ENCODE measurements at regions not wholly inside any gene's neighbourhood (a gene's known extent, or its start where the extent isn't known, plus 50 kb on each side); places are given as distances from the start of the nearest gene placed in this dataset.

- Histone ChIP-seq H3K36me3 (no peaks in the 10 kb centered on the region), H3K4me3 (no peak overlapping the region), H3K27ac (no peak overlapping the region), H3K4me1 (no peaks in the 10 kb centered on the region), H3K9me3 (no peaks in the 10 kb centered on the region), H3K27me3 (peaks cover 0 to 21% (median 0%) of the 10 kb centered on the region in 9 donors)
- TF ChIP-seq POLR2A (IDR thresholded peaks at IDR 0.05), result no peak
- TF ChIP-seq CTCF (IDR thresholded peaks at IDR 0.05), result no peak
- intact Hi-C loops (cut with DNase I), result no loop called here
- WGBS, 4 donors, result 25 to 45% (median 38%) methylated on average over 4 of the region's 4 CpGs
- no peak for ATAC-seq
- no peak for DNase-seq
These were observed 192.7 kb upstream of the MKI67 start for GRCh38 chr10:128318913-128319312.

GRCh38 chr10:128322106-128322505, 195.9 kb upstream of the MKI67 start:
- no peak overlapping the region for H3K27ac ChIP-seq

DNA sequence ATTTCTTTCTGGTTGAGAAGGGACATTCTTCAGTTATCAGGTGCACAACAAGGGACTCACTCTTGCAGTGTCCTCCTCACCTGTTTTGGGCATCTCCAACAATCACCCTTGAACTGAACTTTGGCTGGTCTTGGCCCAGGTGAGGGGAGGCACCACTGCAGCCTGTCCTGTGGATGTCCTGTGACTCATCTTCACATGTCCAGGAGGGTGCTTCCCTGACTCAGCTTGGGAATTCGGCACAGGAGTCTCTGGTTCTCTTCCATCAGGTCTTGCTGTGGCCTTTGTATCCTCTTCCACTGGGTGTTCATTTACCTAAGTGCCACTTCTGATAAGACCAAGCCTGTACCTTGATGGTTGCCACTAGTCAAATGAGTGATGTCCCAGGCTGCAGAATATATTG, 196.7 kb upstream of the MKI67 start:
- no peak overlapping the region for H3K4me3 ChIP-seq
- no peak for TF ChIP-seq POLR2A (IDR thresholded peaks at IDR 0.05)
- intact Hi-C loops (cut with DNase I), result loop anchor here in 4 of 10 donors (5.0 to 10.0 kb wide), 3 partner anchors 202 to 212 kb away; no protein-coding TSS in a partner anchor
- no peaks in the 10 kb centered on the region for H3K36me3 ChIP-seq
- no peak for DNase-seq
- H3K27me3 ChIP-seq, result peaks cover 0 to 31% (median 0%) of the 10 kb centered on the region in 9 donors
- H3K27ac ChIP-seq, result no peak overlapping the region
- no peak for ATAC-seq
- H3K4me1 ChIP-seq, result no peaks in the 10 kb centered on the region
- WGBS, 4 donors, result 81 to 100% (median 88%) methylated on average over 1 of the region's 1 CpG
- peaks cover 0 to 8% (median 0%) of the 10 kb centered on the region in 12 donors for H3K9me3 ChIP-seq

More at GRCh38 chr10:128322106-128322505, 195.9 kb upstream of the MKI67 start:
- no peak for TF ChIP-seq POLR2A (IDR thresholded peaks at IDR 0.05)
- TF ChIP-seq CTCF (IDR thresholded peaks at IDR 0.05), result no peak
- ATAC-seq (no peak), DNase-seq (no peak)
- Histone ChIP-seq H3K4me3 (no peak overlapping the region), H3K36me3 (no peaks in the 10 kb centered on the region), H3K4me1 (no peaks in the 10 kb centered on the region), H3K27me3 (peaks cover 0 to 32% (median 0%) of the 10 kb centered on the region in 9 donors), H3K9me3 (peaks cover 0 to 2% (median 0%) of the 10 kb centered on the region in 12 donors)
- intact Hi-C loops (cut with DNase I), result loop anchor here in 4 of 10 donors (5.0 to 10.0 kb wide), 3 partner anchors 203 to 213 kb away; no protein-coding TSS in a partner anchor
- 85 to 90% (median 87%) methylated on average over 7 of the region's 7 CpGs for WGBS, 4 donors

DNA sequence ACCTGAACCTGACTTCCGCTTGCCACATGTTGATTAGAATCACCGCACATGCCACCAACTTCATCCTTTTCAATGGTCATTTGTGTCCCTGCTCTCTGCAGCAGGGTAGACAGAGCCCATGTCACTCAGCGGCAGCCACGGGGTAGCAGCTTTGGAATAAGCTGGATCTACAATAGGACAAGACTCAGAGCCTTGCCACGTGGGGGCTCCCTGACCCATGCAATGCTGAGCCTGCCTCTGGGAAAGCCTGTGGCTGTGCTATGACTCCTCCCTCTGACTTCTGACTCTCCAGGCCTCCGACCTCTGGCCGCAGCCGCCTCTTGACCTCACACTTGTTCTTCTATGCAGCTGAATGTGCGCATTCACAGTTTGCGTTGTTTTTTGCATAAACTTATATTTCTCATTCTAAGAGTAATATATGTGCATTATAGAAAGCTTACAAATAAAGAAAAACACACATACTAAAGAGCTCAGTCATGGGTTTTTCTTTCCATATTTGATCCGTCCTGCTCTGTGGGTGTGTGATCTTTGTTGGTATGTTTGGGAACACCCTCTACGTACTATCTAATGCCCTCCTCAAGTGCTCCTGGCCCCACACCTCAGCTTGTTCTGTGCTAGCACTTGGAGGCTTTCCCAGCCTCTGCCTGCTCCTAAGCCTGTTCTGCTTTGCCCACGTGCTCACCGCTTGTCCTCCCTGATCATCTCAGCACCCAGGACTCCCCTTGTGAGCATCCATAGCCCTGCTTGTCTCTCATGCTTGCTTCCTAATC, 198.0 kb upstream of the MKI67 start:
- Histone ChIP-seq H3K36me3 (no peaks in the 10 kb centered on the region), H3K4me3 (no peak overlapping the region), H3K4me1 (no peaks in the 10 kb centered on the region), H3K27ac (no peak overlapping the region), H3K27me3 (peaks cover 0 to 31% (median 0%) of the 10 kb centered on the region in 9 donors), H3K9me3 (peaks cover 0 to 18% (median 0%) of the 10 kb centered on the region in 12 donors)
- intact Hi-C loops (cut with DNase I), result loop anchor here in 4 of 10 donors (5.0 to 10.0 kb wide), 3 partner anchors 201 to 211 kb away; no protein-coding TSS in a partner anchor
- ATAC-seq (peak in 3 of 4 donors; percentile 68 to 86 (median 76)), DNase-seq (peak in 2 of 5 donors; percentile 37 to 62)
- WGBS, 4 donors, result 40 to 48% (median 42%) methylated on average over 13 to 14 of the region's 14 CpGs
- TF ChIP-seq CTCF (IDR thresholded peaks at IDR 0.05) (peak in 10 of 12 donors; percentile 8 to 41 (median 27)), POLR2A (IDR thresholded peaks at IDR 0.05) (no peak)
